Panc1 (cell line): ENCODE measurements at regions not wholly inside any gene's neighbourhood (a gene's known extent, or its start where the extent isn't known, plus 50 kb on each side); places are given as distances from the start of the nearest gene placed in this dataset.

ENCODE experiments used
- ATAC-seq: fragments of 200-7000 bp; cut with Tn5 transposase; 2 replicates; pipeline ENCODE4 v1.9.1; 2020; ENCODE audit warnings: mild to moderate bottlenecking, moderate library complexity
- BruUV-seq: library from RNA; stranded (reverse); fragments of 400-500 nt; replicated peaks from 2 replicates; lab custom pipeline; 2021; lab: Mats Ljungman, UMichigan
- CTCF ChIA-PET: fragments of 300-600 bp; sonication (Branson Sonifier 250); formaldehyde crosslinking; loops from one replicate; lab custom pipeline; 2022; ENCODE audit warnings: antibody characterized with exemption; lab: Charles Lee
- POLR2A ChIA-PET: fragments of 300-600 bp; sonication (Branson Sonifier 250); formaldehyde crosslinking; loops from one replicate; lab custom pipeline; 2022; ENCODE audit warnings: antibody characterized with exemption; lab: Charles Lee
- DNase-seq: peaks from one replicate; pipeline ENCODE4 v3.0.0-alpha.2; 2010; ENCODE audit warnings: low read depth, low spot score
- H3K27ac ChIP-seq: 2 replicates; pipeline ENCODE4 v1.5.1; 2011; ENCODE audit warnings: mild to moderate bottlenecking, low read length, inconsistent platforms
- H3K27me3 ChIP-seq: fragments of 200-500 bp; sonication (Bioruptor generic); 2 replicates; pipeline ENCODE4 v1.6.0; 2014; ENCODE audit warnings: low read length, inconsistent platforms; ENCODE audit not compliant: control insufficient read depth, insufficient read depth
- H3K36me3 ChIP-seq: fragments of 200-500 bp; sonication (Bioruptor generic); 2 replicates; pipeline ENCODE4 v1.5.1; 2014; ENCODE audit warnings: inconsistent platforms, mild to moderate bottlenecking, low read length, moderate library complexity; ENCODE audit not compliant: control insufficient read depth, insufficient read depth
- H3K4me1 ChIP-seq: 2 replicates; pipeline ENCODE4 v1.5.1; 2011; ENCODE audit warnings: inconsistent platforms, mild to moderate bottlenecking, low read length, moderate library complexity; ENCODE audit not compliant: control insufficient read depth, insufficient read depth
- H3K4me3 ChIP-seq, 2 experiments: 2 replicates each; pipeline ENCODE4 v1.5.1; 2011 to 2012; ENCODE audit warnings: low read depth in 2 of 2, low read length in 2 of 2, mild to moderate bottlenecking in 2 of 2, inconsistent platforms in 1 of 2, moderate library complexity in 1 of 2
- H3K9me3 ChIP-seq: fragments of 200-500 bp; sonication (Bioruptor generic); 2 replicates; pipeline ENCODE4 v1.5.1; 2014; ENCODE audit warnings: low read depth, mild to moderate bottlenecking, inconsistent platforms, low read length, moderate library complexity; ENCODE audit not compliant: control insufficient read depth, insufficient read depth
- CTCF ChIP-seq: fragments of 450-650 bp; IDR thresholded peaks from 2 replicates; pipeline ENCODE4 v1.5.1; 2017; ENCODE audit warnings: mild to moderate bottlenecking
- POLR2AphosphoS5 ChIP-seq: IDR thresholded peaks from 2 replicates; pipeline ENCODE4 v1.6.1; 2012; ENCODE audit warnings: mild to moderate bottlenecking, low read depth, low read length, moderate library complexity
- SIN3A ChIP-seq: IDR thresholded peaks from 2 replicates; pipeline ENCODE4 v1.6.1; 2012; ENCODE audit warnings: low read depth, mild to moderate bottlenecking, low read length, moderate library complexity, borderline replicate concordance; ENCODE audit not compliant: insufficient read depth
- TCF7L2 ChIP-seq: IDR thresholded peaks from 2 replicates; pipeline ENCODE4 v1.6.1; 2011; ENCODE audit warnings: mild to moderate bottlenecking, low read depth, low read length, inconsistent platforms
- in situ Hi-C: cut with HindIII; loops from 2 replicates; pipeline ENCODE4 v1.10.0; 2016; ENCODE audit warnings: low sequenced_read_pairs, low pct_unique_long_range_greater_than_20kb
- intact Hi-C: fragments of 100-400 bp; cut with micrococcal nuclease; formaldehyde crosslinking; loops from one replicate; pipeline ENCODE4 v1.10.0; 2022; ENCODE audit not compliant: unreplicated experiment
- TF ChIP-seq, protein P1 (sequence below), 2 experiments: IDR thresholded peaks; 2 replicates each; pipeline ENCODE4 v1.6.1; 2011 to 2012; ENCODE audit warnings: low read depth in 2 of 2, control low read depth in 1 of 2, low read length in 1 of 2, mild to moderate bottlenecking in 1 of 2, moderate library complexity in 1 of 2; ENCODE audit not compliant: insufficient read depth in 1 of 2

GRCh38 chr4:180675359-180675650 lies 1567.9 kb upstream of the TENM3 start:
- ChIA-PET POLR2A (no interaction called here), CTCF (no interaction called here)
- H3K27me3 ChIP-seq: no peaks in the 10 kb centered on the region
- no peak overlapping the region for H3K4me3 ChIP-seq
- no peak for DNase-seq
- no peaks in the 10 kb centered on the region for H3K9me3 ChIP-seq
- H3K36me3 ChIP-seq: no peaks in the 10 kb centered on the region
- TF ChIP-seq POLR2AphosphoS5: no peak
- no peak for TF ChIP-seq TCF7L2
- TF ChIP-seq SIN3A: no peak
- TF ChIP-seq CTCF: no peak
- TF ChIP-seq, protein P1, sequence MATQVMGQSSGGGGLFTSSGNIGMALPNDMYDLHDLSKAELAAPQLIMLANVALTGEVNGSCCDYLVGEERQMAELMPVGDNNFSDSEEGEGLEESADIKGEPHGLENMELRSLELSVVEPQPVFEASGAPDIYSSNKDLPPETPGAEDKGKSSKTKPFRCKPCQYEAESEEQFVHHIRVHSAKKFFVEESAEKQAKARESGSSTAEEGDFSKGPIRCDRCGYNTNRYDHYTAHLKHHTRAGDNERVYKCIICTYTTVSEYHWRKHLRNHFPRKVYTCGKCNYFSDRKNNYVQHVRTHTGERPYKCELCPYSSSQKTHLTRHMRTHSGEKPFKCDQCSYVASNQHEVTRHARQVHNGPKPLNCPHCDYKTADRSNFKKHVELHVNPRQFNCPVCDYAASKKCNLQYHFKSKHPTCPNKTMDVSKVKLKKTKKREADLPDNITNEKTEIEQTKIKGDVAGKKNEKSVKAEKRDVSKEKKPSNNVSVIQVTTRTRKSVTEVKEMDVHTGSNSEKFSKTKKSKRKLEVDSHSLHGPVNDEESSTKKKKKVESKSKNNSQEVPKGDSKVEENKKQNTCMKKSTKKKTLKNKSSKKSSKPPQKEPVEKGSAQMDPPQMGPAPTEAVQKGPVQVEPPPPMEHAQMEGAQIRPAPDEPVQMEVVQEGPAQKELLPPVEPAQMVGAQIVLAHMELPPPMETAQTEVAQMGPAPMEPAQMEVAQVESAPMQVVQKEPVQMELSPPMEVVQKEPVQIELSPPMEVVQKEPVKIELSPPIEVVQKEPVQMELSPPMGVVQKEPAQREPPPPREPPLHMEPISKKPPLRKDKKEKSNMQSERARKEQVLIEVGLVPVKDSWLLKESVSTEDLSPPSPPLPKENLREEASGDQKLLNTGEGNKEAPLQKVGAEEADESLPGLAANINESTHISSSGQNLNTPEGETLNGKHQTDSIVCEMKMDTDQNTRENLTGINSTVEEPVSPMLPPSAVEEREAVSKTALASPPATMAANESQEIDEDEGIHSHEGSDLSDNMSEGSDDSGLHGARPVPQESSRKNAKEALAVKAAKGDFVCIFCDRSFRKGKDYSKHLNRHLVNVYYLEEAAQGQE (IDR thresholded peaks at IDR 0.05; ENCODE audit: insufficient read depth in 1 of 2, low read depth in 2 of 2, low read length in 1 of 2): no peak
- H3K27ac ChIP-seq: no peak overlapping the region
- ATAC-seq: no peak
- no TSS peak for BruUV-seq
- no peaks in the 10 kb centered on the region for H3K4me1 ChIP-seq
- intact Hi-C loops: no loop called here
- in situ Hi-C loops: no loop called here

DNA sequence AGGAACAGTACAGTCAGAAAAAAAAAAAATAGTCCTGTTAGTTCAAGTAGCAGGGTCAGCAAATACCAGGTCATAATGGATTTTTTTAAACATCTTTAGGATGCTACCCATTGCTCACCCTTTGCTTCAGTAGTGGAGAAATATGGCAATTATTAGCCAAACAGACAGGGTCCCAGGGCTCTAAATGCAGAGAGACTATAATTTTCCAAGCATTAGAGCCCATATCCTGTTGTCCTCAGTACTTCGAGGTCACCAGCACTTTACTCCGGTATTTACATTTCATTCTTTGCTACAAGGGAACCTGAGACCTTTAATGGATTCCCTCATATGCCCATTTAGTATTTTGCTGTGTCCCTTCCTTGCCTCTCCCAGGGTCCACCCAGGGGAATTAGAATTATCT lies 1562.9 kb upstream of the TENM3 start:
- no peak for DNase-seq
- POLR2A ChIA-PET: no interaction called here

More for the DNA sequence above, 1562.9 kb upstream of the TENM3 start:
- no peak for ATAC-seq
- in situ Hi-C loops: no loop called here
- Histone ChIP-seq H3K36me3 (no peaks in the 10 kb centered on the region), H3K27ac (no peak overlapping the region), H3K27me3 (no peaks in the 10 kb centered on the region), H3K4me3 (no peak overlapping the region), H3K9me3 (no peaks in the 10 kb centered on the region), H3K4me1 (no peaks in the 10 kb centered on the region)
- BruUV-seq: no TSS peak
- CTCF ChIA-PET: no interaction called here
- intact Hi-C loops: no loop called here
- TF ChIP-seq POLR2AphosphoS5 (no peak), TCF7L2 (no peak), CTCF (no peak), SIN3A (no peak)
- TF ChIP-seq, protein P1 (IDR thresholded peaks at IDR 0.05; ENCODE audit: insufficient read depth in 1 of 2, low read depth in 2 of 2, low read length in 1 of 2): no peak
